ENCODE measurements at regions not wholly inside any gene's neighbourhood (a gene's known extent, or its start where the extent isn't known, plus 50 kb on each side); places are given as distances from the start of the nearest gene placed in this dataset.

GRCh38 chr14:87566991-87567390 lies 426.0 kb downstream of the GALC start:
- no peak overlapping the region for H2BK15ac ChIP-seq (ENCODE audit: low read depth, low read length)
- H2BK120ac ChIP-seq (ENCODE audit: low read depth, low read length), result no peak overlapping the region
- no peak overlapping the region for H2BK5ac ChIP-seq (ENCODE audit: low read depth, low read length, poor library complexity, severe bottlenecking)
- ATAC-seq (ENCODE audit: low read depth) (no peak), DNase-seq (peak; percentile 0)
- 0% methylated on average over 1 of the region's 2 CpGs; no CpG with 5 or more reads in 1 of the 2 experiments for WGBS, 2 experiments (ENCODE audit: extremely low coverage in 2 of 2, insufficient read length in 1 of 2)
- H4K20me1 ChIP-seq (ENCODE audit: insufficient read depth, low read length), result no peaks in the 10 kb centered on the region
- H3K4ac ChIP-seq (ENCODE audit: low read depth, low read length), result no peak overlapping the region
- H3K9me1 ChIP-seq (ENCODE audit: insufficient read depth, low read length), result no peaks in the 10 kb centered on the region
- H3K14ac ChIP-seq (replicated peaks; ENCODE audit: low read depth, low read length), result no peak overlapping the region
- H2BK20ac ChIP-seq (ENCODE audit: low read depth, low read length), result no peak overlapping the region
- H2AFZ ChIP-seq (replicated peaks; ENCODE audit: low read length, poor library complexity), result no peak overlapping the region
- no peaks in the 10 kb centered on the region for H3K27me3 ChIP-seq (ENCODE audit: control insufficient read depth, insufficient read depth, low read length)
- intact Hi-C loops (cut with micrococcal nuclease) (no loop called here), in situ Hi-C loops (cut with MboI; ENCODE audit: low sequenced_read_pairs) (no loop called here), dilution Hi-C loops (cut with HindIII; ENCODE audit: low sequenced_read_pairs, unreplicated experiment) (no loop called here)
- H2AK9ac ChIP-seq (replicated peaks; ENCODE audit: low read depth, low read length, poor library complexity), result no peak overlapping the region
- no peak overlapping the region for H3K18ac ChIP-seq (ENCODE audit: low read depth, low read length)
- H3K4me1 ChIP-seq (ENCODE audit: control insufficient read depth, insufficient read depth, low read length), result no peaks in the 10 kb centered on the region
- no peaks in the 10 kb centered on the region for H3K36me3 ChIP-seq (ENCODE audit: control insufficient read depth, insufficient read depth, low read length)
- H3K23ac ChIP-seq (ENCODE audit: low read depth, low read length), result no peak overlapping the region
- ChIA-PET CTCF (no interaction called here), POLR2A (ENCODE audit: unreplicated experiment) (interaction anchor here (1.4 kb wide), 1 partner anchor 10 kb away, joined by 10 read pairs; no protein-coding TSS in a partner anchor)
- no peak overlapping the region for H3K56ac ChIP-seq (ENCODE audit: extremely low read depth, insufficient read depth, low read length)
- H3K4me2 ChIP-seq (ENCODE audit: low read depth, low read length), result peak overlapping the region; percentile 40; the same call in 1 of the 2 replicates
- no peak overlapping the region for H3K9ac ChIP-seq (ENCODE audit: low read depth, low read length)
- no peaks in the 10 kb centered on the region for H3K79me1 ChIP-seq (ENCODE audit: low read depth in 1 of 2, low read length in 2 of 2)
- H3K27ac ChIP-seq (ENCODE audit: insufficient read depth, low read length), result no peak overlapping the region
- H4K91ac ChIP-seq (ENCODE audit: insufficient read depth, low read depth, low read length), result no peak overlapping the region
- H3K4me3 ChIP-seq (ENCODE audit: insufficient read depth, low read depth, low read length), result no peak overlapping the region
- BruUV-seq (replicated peaks), result no TSS peak
- no peak overlapping the region for H4K8ac ChIP-seq (ENCODE audit: low read depth in 2 of 2, low read length in 2 of 2)
- H2AK5ac ChIP-seq (ENCODE audit: low read depth, low read length), result no peak overlapping the region
- H4K5ac ChIP-seq (ENCODE audit: low read depth, low read length), result no peak overlapping the region
- TF ChIP-seq USF2 (IDR thresholded peaks at IDR 0.05; ENCODE audit: low read depth, low read length) (no peak), POLR2A (IDR thresholded peaks at IDR 0.05; ENCODE audit: low read depth, low read length) (no peak), CHD1 (IDR thresholded peaks at IDR 0.05; ENCODE audit: low read depth, low read length) (no peak), ELK1 (IDR thresholded peaks at IDR 0.05; ENCODE audit: borderline replicate concordance, low read depth, low read length) (no peak), BHLHE40 (IDR thresholded peaks at IDR 0.05; ENCODE audit: low read depth, low read length) (no peak)
- peaks cover 6% of the 10 kb centered on the region; the same call in 1 of the 2 replicates for H3K9me3 ChIP-seq (ENCODE audit: control insufficient read depth, insufficient read depth, low read length)

All from IMR-90 (cell line).